GM03348 (cell line): ENCODE measurements at regions not wholly inside any gene's neighbourhood (a gene's known extent, or its start where the extent isn't known, plus 50 kb on each side); places are given as distances from the start of the nearest gene placed in this dataset.
"Not testable (repeated sequence)": the region's sequence is repeated elsewhere in the genome, so short reads cannot be mapped to it uniquely, and the experiment has no call there.

ENCODE experiments used
- DNase-seq: peaks from one replicate; pipeline ENCODE4 v3.0.0; 2012; ENCODE audit warnings: low spot score

GRCh38 chr4:170581969-170582368 is 492.2 kb upstream of the AADAT start:
- DNase-seq = no peak

- no peak for DNase-seq
Measured at GRCh38 chr4:170581322-170581721, 491.6 kb upstream of the AADAT start.

GRCh38 chr4:170580651-170581050 is 490.9 kb upstream of the AADAT start:
- no peak for DNase-seq

GRCh38 chr4:170538821-170539473 is 449.2 kb upstream of the AADAT start:
- DNase-seq = no peak

GRCh38 chr4:170529748-170530722 is 440.3 kb upstream of the AADAT start:
- DNase-seq = no peak

- no peak for DNase-seq
Measured at GRCh38 chr4:170526471-170526870, 436.7 kb upstream of the AADAT start.

- DNase-seq = no peak
Measured at GRCh38 chr4:170522427-170522970, 432.7 kb upstream of the AADAT start.

- no peak for DNase-seq
Measured at GRCh38 chr4:170497689-170498088, 407.9 kb upstream of the AADAT start.

GRCh38 chr4:170497112-170497511 is 407.4 kb upstream of the AADAT start:
- DNase-seq = peak; percentile 13

GRCh38 chr4:170491981-170492380 is 402.2 kb upstream of the AADAT start:
- no peak for DNase-seq

- DNase-seq = peak; percentile 3
Measured at GRCh38 chr4:170476351-170476750, 386.6 kb upstream of the AADAT start.

GRCh38 chr4:170465429-170465828 is 375.7 kb upstream of the AADAT start:
- peak; percentile 4 for DNase-seq

GRCh38 chr4:170464614-170465197 is 374.9 kb upstream of the AADAT start:
- no peak for DNase-seq

- no peak for DNase-seq
Measured at GRCh38 chr4:170446782-170447181, 357.0 kb upstream of the AADAT start.

GRCh38 chr4:170441146-170441545 is 351.4 kb upstream of the AADAT start:
- not testable (repeated sequence) for DNase-seq

- DNase-seq = no peak
Measured at GRCh38 chr4:170428929-170429328, 339.2 kb upstream of the AADAT start.

- DNase-seq = no peak
Measured at GRCh38 chr4:170425521-170426143, 335.9 kb upstream of the AADAT start.

GRCh38 chr4:170425040-170425439 is 335.3 kb upstream of the AADAT start:
- no peak for DNase-seq

- DNase-seq = peak; percentile 42
Measured at GRCh38 chr4:170423137-170423536, 333.4 kb upstream of the AADAT start.

GRCh38 chr4:170420255-170420693 is 330.5 kb upstream of the AADAT start:
- peak; percentile 13 for DNase-seq

GRCh38 chr4:170414961-170415360 is 325.2 kb upstream of the AADAT start:
- DNase-seq = no peak

GRCh38 chr4:170414360-170414759 is 324.6 kb upstream of the AADAT start:
- no peak for DNase-seq
